HepG2 (cell line): ENCODE measurements at regions not wholly inside any gene's neighbourhood (a gene's known extent, or its start where the extent isn't known, plus 50 kb on each side); places are given as distances from the start of the nearest gene placed in this dataset.

ENCODE experiments used
- CTCF ChIP-seq: sonication (generic); formaldehyde crosslinking; IDR thresholded peaks from 2 replicates; pipeline ENCODE4 v1.5.0; 2020; ENCODE audit warnings: mild to moderate bottlenecking, missing genetic modification reagents, moderate library complexity
- DMAP1 ChIP-seq: IDR thresholded peaks from 2 replicates; pipeline ENCODE4 v1.6.1; 2016
- SMAD1 ChIP-seq: sonication (generic); formaldehyde crosslinking; IDR thresholded peaks from 2 replicates; pipeline ENCODE4 v1.4.0; 2020; ENCODE audit warnings: missing genetic modification reagents, low read depth, mild to moderate bottlenecking, borderline replicate concordance
- TFDP1 ChIP-seq: IDR thresholded peaks from 2 replicates; pipeline ENCODE4 v1.6.1; 2016; ENCODE audit warnings: missing compliant biosample characterization, missing genetic modification reagents, borderline replicate concordance
- ZBTB3 ChIP-seq: sonication (generic); formaldehyde crosslinking; IDR thresholded peaks from 2 replicates; pipeline ENCODE4 v1.4.0; 2020; ENCODE audit warnings: low read depth, mild to moderate bottlenecking, moderate library complexity, missing genetic modification reagents, borderline replicate concordance

GRCh38 chr2:88303865-88304264 lies 133.7 kb downstream of the THNSL2 start:
- TF ChIP-seq SMAD1 (no peak), DMAP1 (CRISPR knock-in tag) (no peak), TFDP1 (CRISPR knock-in tag) (no peak), CTCF (no peak), ZBTB3 (CRISPR knock-in tag) (no peak)
